NB4 (cell line): ENCODE measurements at regions not wholly inside any gene's neighbourhood (a gene's known extent, or its start where the extent isn't known, plus 50 kb on each side); places are given as distances from the start of the nearest gene placed in this dataset.

Source experiments
- DNase-seq: peaks from one replicate; pipeline ENCODE4 v3.0.0; 2010; ENCODE audit warnings: low read depth
- H3K4me3 ChIP-seq: one replicate; pipeline ENCODE4 v1.5.1; 2011; ENCODE audit warnings: mild to moderate bottlenecking, low read depth, low read length, moderate library complexity
- CTCF ChIP-seq: IDR thresholded peaks from one replicate; pipeline ENCODE4 v1.5.1; 2012; ENCODE audit warnings: low read depth, low read length
- MYC ChIP-seq: IDR thresholded peaks from 2 replicates; pipeline ENCODE4 v1.6.1; 2011; ENCODE audit warnings: low read depth, low read length
- POLR2A ChIP-seq: IDR thresholded peaks from 2 replicates; pipeline ENCODE4 v1.6.1; 2011; ENCODE audit warnings: mild to moderate bottlenecking; ENCODE audit not compliant: insufficient read length; ENCODE audit errors: extremely low read depth
- TF ChIP-seq, protein P1 (sequence below): IDR thresholded peaks from 2 replicates; pipeline ENCODE4 v1.6.1; 2011; ENCODE audit warnings: low read depth, low read length

- DNase-seq: peak; percentile 38
- no peak overlapping the region for H3K4me3 ChIP-seq
- TF ChIP-seq, protein P1, sequence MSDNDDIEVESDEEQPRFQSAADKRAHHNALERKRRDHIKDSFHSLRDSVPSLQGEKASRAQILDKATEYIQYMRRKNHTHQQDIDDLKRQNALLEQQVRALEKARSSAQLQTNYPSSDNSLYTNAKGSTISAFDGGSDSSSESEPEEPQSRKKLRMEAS: no peak
- TF ChIP-seq MYC (no peak), POLR2A (no peak), CTCF (no peak)
Observed at GRCh38 chr7:36037121-36037662, 115.9 kb upstream of the EEPD1 start.

GRCh38 chr7:36038063-36038721 is 114.9 kb upstream of the EEPD1 start:
- H3K4me3 ChIP-seq: no peak overlapping the region
- DNase-seq: no peak
- TF ChIP-seq, protein P1: no peak
- TF ChIP-seq CTCF (no peak), POLR2A (no peak), MYC (no peak)

DNA sequence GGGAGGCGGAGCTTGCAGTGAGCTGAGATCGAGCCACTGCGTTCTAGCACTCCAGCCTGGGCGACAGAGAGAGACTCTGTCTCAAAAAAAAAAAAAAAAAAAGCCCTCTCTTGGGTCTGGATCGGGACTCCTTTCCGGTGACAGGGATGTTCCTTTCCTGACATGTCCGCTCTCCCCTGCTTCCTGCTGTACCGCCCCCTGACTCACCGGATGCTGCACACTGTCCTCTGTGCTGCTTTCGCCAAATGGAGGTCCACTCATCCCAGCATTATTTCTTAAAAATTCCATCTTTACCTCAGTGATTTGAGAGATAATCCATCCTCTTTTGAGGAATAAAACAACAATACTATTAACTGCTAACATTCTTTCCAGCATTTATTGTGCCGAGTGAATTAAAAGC is 113.8 kb upstream of the EEPD1 start:
- DNase-seq: no peak
- TF ChIP-seq CTCF (no peak), MYC (no peak), POLR2A (no peak)
- TF ChIP-seq, protein P1: no peak
- H3K4me3 ChIP-seq: no peak overlapping the region

DNA sequence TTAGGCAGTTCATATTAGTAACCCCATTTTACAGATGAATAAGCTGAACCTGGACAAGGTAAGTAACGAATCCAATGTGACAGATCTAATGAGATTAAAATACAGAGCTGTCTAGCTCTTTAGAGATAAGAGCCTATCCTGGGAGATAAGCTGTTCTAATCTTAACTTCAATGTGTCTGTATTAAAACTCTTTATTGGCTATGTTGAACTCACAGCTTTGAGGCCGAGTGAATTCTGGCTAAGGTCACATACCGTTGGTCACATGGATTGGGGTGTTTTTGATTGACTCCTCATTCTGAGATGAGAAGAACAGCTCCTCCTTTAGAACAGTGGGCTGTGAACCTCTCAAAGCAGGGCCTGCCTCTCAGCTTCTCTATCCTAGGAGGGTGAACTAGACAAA is 113.4 kb upstream of the EEPD1 start:
- no peak for DNase-seq
- H3K4me3 ChIP-seq: no peak overlapping the region
- no peak for TF ChIP-seq CTCF
- TF ChIP-seq POLR2A: no peak
- no peak for TF ChIP-seq MYC
- TF ChIP-seq, protein P1: no peak

DNA sequence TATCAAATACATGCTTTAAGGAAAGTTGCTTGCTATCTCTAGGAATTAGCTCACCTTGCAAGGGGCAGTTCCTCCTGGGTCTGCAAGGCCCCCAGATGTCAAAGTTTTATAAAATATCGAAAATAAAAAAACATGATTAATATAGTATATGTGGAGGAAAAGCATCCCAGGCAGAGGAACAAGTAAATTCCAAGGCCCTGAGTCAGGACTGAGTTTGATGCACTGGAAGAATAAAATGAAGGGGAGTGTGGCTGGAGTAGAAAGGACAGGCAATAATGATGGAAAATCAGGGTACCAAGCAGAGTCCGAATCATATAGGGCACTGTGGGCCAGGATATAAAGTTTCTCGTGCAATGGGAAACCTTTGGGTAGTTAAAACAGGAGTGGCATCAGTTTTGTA is 112.4 kb upstream of the EEPD1 start:
- DNase-seq: no peak
- no peak overlapping the region for H3K4me3 ChIP-seq
- TF ChIP-seq POLR2A (no peak), CTCF (no peak), MYC (no peak)
- TF ChIP-seq, protein P1: no peak
